CMK (cell line): ENCODE measurements at regions not wholly inside any gene's neighbourhood (a gene's known extent, or its start where the extent isn't known, plus 50 kb on each side); places are given as distances from the start of the nearest gene placed in this dataset.

Experiments
- DNase-seq: peaks from one replicate; pipeline ENCODE4 v3.0.0-alpha.2; 2010; ENCODE audit warnings: low read depth

- DNase-seq, result no peak
Observed at GRCh38 chr5:173802670-173803165, 85.4 kb upstream of the CPEB4 start.

- DNase-seq, result no peak
Observed at GRCh38 chr5:173804579-173804978, 83.6 kb upstream of the CPEB4 start.

GRCh38 chr5:173806270-173807035 lies 81.7 kb upstream of the CPEB4 start:
- DNase-seq, result no peak

GRCh38 chr5:173807181-173807655 lies 80.9 kb upstream of the CPEB4 start:
- DNase-seq, result no peak

- DNase-seq, result no peak
Observed at GRCh38 chr5:173808079-173808808, 79.9 kb upstream of the CPEB4 start.

GRCh38 chr5:173809014-173809413 lies 79.1 kb upstream of the CPEB4 start:
- no peak for DNase-seq

- DNase-seq, result no peak
Observed at GRCh38 chr5:173812811-173813550, 75.2 kb upstream of the CPEB4 start.

- DNase-seq, result no peak
Observed at GRCh38 chr5:173814053-173814452, 74.1 kb upstream of the CPEB4 start.

- no peak for DNase-seq
Observed at GRCh38 chr5:173815571-173815970, 72.6 kb upstream of the CPEB4 start.

GRCh38 chr5:173816728-173817127 lies 71.4 kb upstream of the CPEB4 start:
- DNase-seq, result no peak

- DNase-seq, result no peak
Observed at GRCh38 chr5:173817561-173817960, 70.6 kb upstream of the CPEB4 start.

- DNase-seq, result no peak
Observed at GRCh38 chr5:173819521-173819920, 68.6 kb upstream of the CPEB4 start.

- no peak for DNase-seq
Observed at GRCh38 chr5:173823274-173823644, 64.9 kb upstream of the CPEB4 start.

- no peak for DNase-seq
Observed at GRCh38 chr5:173823721-173824567, 64.2 kb upstream of the CPEB4 start.

GRCh38 chr5:173825215-173825865 lies 62.8 kb upstream of the CPEB4 start:
- DNase-seq, result no peak

- DNase-seq, result no peak
Observed at GRCh38 chr5:173826086-173826427, 62.1 kb upstream of the CPEB4 start.

- DNase-seq, result no peak
Observed at GRCh38 chr5:173826428-173827350, 61.5 kb upstream of the CPEB4 start.

- DNase-seq, result no peak
Observed at GRCh38 chr5:173828952-173829351, 59.2 kb upstream of the CPEB4 start.

GRCh38 chr5:173829826-173830225 lies 58.3 kb upstream of the CPEB4 start:
- DNase-seq, result no peak

GRCh38 chr5:173830421-173830820 lies 57.7 kb upstream of the CPEB4 start:
- no peak for DNase-seq
